GM21381 (cell line): ENCODE measurements at regions not wholly inside any gene's neighbourhood (a gene's known extent, or its start where the extent isn't known, plus 50 kb on each side); places are given as distances from the start of the nearest gene placed in this dataset.

Experiments used
- ATAC-seq: cut with Tn5 transposase; IDR thresholded peaks from one replicate; pipeline ENCODE4 v1.9.1; 2021; ENCODE audit warnings: mild to moderate bottlenecking, moderate library complexity; ENCODE audit not compliant: unreplicated experiment

DNA sequence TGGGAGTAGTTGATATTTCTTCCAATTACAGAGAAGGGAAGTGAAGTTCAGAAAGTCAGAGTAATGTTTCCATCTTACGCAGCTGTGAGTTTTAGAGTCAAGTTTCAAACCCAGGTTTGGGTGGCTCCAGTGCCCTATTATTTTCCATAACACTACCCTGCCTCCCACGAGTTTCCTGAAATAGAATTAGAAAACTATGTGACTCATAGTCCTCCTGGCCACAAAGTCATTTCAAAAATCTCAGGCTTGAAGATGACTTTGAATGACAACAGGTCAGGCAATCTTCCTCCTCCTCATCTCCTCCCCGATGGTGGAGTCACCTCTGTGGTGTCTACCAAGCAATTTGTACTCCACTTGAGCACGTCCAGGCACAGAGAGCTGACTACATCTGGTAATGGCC lies 212.3 kb upstream of the TRIB2 start:
- ATAC-seq = peak; percentile 31

DNA sequence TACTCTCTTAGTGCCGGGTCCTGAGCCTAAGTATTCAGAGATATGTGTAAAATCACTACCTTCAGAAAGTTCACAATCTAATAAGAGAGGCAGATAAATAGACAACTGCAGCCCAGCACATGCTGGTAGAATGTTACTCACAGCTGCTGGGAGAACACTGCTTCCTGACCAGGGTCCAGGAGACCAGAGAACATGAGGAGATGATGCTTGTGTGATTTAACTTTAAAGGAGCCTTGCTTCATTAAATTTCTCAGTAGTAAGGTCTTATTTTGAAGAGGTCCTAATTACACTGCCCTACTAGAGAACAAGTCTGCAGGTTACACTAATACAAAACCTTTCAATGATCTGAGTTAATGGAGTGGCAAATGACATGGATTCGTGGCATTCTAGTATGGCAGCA lies 209.9 kb upstream of the TRIB2 start:
- no peak for ATAC-seq

DNA sequence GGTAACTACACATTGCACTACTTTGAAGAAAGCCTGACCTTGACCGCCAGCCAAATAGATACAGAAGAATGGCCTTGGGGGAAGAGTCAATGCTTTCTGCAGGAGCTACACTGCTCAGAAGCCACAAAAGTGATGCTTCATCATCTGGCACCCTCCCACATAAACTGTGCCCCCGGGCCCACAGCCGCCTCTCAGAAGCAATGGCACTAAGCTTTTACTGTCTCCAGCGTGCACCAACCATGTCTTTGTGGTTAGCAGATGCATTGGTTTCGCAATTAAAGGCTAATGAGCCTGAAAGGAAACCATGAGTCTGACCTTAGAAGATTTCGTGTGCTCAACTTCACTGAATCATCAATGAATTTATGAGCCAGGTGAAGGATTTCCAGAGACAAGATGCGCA lies 209.4 kb upstream of the TRIB2 start:
- peak; percentile 77 for ATAC-seq

DNA sequence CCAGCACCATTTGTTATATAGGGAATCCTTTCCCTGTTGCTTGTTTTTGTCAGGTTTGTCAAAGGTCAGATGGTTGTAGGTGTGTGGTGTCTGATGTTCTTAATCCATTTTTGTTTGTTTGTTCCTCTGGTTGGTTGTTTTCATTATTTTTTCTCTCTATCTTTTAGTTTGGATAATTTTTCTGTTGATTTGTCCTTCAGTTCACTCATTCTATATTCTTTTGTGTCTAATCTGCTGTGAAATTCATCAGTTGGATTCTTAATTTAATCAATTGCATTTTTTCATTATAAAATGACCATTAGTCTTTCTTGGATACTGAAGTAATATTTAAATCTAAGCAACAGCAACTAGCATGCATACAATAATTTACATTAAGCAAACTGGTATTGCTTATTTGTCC lies 206.7 kb upstream of the TRIB2 start:
- no peak for ATAC-seq

DNA sequence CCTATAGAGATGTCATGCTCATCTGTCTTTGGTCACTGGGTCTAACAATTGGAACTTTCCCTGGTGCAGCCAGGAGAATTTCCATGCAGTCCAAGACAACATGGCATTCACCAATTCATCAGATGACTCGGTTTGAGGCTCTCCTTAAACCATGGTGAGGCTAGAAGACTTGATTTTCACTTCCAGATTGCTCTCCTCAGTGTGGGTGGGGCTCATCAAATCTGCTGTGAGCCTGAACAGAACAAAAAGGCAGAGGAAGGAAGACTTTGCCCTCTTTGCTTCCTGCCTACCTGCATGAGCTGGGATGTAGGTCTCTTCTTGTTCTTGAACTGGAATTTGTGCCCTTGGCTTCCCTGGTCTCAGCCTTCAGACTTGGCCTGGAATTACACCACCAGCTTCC lies 203.4 kb upstream of the TRIB2 start:
- ATAC-seq = no peak

DNA sequence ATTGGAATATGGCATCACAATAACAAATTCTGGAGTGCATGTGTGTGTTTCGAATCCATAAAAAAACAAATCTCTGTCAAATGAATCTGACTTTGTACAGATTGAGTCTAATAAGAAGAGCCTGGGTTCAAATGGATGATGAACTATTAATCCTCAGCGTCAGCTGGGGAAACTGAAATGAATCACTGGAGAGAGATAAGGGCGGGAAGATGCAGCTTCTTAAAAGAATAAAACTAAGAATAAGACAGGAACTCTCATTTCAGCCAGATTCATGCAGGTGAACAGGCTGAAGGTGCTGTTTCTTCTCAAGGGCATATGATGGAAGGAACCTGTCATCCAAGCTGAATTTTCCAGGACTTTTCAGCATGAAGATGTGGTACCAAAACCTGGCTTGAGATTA lies 202.6 kb upstream of the TRIB2 start:
- ATAC-seq = no peak

DNA sequence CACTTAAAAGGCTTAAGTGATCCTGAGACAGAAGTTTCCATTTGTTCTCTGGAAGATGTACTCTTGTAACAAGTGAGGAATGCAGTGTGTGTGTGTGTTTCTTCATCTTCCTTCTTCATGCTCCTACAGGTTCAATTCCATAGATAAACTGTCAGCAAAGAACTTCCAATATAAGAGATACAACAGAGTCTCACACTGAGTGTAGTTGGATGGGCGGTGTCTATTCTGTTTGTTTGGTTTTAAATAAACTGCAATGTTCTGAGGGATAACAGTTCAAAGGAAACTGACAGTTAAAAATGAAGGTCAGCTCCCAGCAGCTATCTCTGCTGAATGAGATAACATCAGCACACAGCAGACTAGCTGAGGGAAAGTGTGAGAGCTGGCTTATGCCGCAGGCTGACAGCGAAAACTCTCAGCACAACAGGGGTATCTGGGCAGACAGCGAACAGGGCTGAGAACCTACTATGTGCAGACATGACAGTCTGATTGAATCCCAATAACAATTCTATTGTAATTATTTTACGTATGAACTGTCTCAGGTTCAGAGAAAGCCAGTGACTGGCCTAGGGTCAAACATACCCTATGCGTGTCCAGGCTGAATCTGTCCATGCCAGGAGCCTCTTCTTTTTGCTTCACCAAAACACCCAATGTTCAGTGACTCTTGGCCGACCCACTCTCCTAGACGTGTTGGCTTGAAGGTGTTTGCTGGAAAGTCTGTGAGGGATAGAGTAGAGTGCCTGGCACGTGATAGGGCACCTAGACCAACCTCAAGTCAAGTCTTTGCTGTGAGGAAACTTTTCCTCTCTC lies 201.9 kb upstream of the TRIB2 start:
- ATAC-seq = no peak

DNA sequence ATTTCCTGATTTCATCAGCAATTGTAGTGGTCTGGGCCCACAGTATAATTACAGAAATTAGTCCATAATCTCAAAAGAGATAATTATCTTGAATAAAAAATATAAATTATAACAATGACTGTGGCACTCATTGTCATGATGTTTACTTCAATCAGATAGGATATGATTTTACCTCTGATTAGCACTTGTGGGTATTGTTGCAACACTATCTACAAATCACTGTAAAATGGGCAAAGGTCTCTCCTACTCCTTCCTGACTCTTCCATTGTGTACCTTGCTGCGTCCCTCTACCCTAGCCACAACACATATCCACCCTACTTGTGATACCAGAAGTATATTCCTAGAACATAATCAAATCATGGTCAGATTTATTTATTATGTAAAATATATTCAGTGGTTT lies 200.9 kb upstream of the TRIB2 start:
- ATAC-seq = no peak

DNA sequence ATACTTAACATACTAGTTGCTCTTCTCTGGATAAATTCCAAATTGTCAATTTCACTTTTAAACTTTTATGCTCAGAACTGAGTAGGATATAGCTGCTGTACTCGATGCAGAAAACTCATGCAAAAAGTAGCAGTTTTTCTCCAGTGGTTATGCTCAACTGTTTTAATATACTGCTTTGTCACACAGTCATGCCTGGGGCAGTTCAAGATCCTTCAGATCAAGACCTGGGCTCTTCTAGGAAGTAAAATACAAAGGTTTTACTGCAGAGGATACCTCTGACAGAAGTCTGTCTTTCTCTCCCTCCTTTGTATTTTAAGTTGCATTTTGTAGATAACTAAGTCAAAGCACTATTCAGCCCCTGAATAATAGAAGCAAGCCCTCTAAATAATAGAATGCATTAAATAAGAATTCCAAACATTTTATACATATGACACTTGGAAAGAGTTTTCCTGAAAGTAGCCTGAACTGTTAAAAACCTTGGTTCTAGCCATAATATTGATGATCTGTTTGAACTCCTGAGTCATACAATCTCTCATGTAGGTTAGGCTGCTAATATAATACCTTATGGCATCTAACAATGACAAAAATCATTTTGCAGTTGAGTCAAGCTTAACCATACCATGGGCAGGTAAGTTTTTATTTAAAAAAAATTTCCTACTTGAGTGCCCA lies 183.3 kb upstream of the TRIB2 start:
- no peak for ATAC-seq

DNA sequence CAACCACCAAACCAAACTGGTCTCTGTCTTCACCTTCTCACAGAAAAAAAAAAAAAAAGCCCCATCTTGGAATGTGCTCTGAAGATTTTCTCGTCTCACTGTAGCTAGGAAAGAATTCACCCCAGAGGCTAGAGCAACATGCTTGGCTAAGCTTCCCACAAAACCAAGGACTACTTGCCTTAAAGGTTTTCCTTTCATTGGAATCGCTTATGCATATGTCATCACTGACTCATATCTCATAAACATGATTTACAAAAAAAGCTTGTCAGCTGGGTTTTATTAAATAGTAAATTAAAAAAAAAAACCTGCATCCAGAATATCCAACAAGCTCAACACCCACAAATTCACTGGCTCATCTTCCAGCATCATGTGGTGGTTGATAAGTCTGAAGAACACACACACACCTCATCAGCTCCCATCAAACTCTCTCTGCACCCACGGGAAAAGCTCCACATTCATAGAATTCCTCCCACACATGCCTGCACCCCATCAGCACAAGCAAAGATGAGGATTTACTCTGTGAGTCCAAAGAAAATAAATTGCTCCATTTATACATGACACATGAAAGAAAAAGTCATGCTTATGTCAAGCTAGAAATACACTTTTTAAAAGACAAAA lies 182.0 kb upstream of the TRIB2 start:
- ATAC-seq = no peak

DNA sequence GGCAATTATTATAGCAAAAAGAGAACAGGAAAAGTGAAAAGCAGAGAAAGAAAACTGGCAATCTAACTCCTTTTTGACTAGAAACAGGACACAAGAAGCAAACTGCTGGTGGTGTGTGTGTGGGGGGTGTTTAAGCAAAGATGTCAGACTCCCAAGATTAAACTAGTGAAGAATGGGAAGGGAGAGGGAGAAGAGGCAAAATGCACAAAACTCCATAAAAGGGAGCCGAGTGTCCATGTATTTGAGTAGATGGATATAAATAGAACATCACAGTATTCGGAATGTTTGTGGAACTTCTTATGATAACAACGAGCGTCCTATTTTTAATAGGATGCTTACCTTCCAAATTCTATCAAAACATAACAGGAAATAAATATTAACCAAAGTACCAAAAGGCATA lies 179.8 kb upstream of the TRIB2 start:
- ATAC-seq = no peak

DNA sequence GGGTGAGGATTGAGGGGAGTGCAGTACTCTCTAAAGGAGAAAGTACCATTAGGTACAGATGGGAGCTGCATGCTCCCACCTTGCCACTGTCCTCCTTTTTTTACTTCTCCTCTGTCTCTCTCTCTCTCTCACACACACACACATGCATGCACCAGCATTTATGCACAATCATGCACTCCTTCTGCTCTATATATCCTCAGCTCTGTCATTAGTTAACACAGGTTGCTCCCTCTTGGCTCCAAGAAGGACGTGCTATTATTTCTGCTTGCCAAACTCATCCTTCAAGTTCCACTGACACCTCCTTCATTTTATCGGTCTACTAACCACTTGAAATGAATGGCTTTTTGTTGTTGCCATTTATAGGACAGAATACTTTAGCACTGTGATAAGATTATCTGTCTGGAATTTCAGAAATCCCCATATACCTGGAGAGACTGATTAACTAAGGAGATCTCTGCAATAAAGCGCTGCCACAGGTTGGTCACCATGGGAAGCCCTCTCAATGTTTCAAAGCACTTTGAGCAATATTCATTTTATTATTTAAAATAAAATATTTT lies 178.5 kb upstream of the TRIB2 start:
- no peak for ATAC-seq

DNA sequence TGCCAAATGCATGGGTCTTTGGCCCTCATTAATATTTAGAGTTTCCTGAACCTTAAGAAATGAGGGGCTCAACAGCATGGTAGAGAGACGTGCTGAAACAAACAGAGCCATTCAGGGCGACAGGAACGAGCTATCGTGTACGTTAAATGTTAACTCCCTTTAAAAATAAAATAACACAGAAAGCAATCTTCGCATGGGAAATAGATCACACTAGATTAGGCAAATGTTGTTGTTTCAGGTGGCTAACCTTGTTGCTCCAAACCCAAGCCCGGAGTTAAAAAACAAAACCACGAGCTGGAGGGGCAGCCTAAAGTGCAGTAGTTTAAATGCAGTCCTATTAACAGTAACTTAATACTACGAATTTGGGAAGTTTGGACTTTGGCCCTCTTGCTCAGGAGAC lies 177.4 kb upstream of the TRIB2 start:
- ATAC-seq = no peak

DNA sequence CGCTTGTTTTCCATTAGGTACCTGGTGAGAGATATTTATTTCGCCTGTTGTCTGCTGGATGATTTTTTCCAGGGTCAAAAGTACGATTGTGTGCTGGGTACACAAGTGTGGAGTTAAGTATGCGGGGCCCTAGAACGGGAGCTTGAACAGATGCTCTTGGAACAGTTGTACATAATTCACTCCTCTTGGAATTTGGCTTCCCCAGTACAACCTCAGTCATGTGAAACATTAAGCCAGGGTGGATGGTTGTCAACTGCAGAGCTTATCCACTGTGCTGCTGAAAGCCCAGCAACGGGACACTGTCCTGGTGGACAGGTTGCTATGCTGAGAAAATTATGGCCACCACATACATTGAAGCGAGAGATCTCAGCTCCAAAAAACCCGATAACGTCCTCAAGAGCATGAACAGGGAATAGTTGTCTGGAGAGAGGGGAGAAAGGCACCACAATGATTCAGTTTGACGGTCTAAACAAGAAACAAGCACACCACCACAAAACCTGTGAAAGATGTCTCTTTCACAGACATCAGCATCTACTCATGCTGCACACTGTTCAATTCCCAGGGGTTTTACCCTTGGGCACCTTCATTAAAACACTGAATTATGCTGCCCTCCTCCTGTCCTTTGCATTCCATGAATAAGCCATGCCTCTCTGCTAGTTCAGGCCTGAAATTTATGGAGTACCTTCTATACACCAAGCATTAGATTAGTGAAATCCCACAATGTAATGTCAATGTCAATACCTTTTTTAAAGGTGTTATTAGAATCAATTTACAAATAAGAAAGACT lies 176.8 kb upstream of the TRIB2 start:
- no peak for ATAC-seq

DNA sequence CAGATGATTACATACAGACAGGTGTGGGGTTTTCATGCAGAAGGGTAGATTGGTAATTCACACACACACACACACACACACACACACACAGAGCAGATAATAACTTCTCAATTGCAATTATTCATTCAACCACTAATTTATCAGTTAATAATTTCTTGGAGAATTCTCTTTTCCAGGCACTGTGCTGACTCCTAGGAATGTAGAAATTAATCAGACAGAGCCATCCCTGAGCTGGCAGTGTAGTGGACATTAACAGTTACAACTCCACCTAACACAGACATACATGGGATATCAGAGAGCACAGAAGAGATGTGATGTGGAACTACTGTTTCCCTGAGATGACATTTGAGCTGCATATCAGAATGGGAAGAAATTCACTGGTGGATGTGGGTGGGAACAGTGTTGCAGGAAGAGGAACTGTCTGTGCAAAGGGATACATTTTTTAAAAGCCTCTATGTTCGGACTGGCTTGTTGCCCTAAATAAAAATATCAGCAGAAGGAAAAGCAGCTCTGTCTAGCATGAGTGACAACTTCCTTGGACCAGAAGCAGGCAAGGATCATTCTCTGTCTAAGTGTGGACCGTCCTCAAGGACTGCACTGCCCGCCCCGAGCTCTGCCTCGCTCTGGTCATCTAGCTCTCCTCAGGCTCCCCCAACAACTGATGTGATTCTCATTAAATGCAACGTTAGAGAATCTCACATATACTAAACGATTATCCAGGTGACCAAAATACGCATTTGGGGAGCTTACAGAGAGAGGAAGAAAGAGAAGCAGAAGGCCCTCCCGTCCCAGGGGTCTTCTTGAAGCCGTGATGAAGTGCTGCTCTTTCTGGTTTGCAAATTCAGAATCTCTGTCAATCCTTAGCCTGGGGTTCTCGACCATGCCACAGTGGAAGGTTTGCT lies 173.4 kb upstream of the TRIB2 start:
- no peak for ATAC-seq

DNA sequence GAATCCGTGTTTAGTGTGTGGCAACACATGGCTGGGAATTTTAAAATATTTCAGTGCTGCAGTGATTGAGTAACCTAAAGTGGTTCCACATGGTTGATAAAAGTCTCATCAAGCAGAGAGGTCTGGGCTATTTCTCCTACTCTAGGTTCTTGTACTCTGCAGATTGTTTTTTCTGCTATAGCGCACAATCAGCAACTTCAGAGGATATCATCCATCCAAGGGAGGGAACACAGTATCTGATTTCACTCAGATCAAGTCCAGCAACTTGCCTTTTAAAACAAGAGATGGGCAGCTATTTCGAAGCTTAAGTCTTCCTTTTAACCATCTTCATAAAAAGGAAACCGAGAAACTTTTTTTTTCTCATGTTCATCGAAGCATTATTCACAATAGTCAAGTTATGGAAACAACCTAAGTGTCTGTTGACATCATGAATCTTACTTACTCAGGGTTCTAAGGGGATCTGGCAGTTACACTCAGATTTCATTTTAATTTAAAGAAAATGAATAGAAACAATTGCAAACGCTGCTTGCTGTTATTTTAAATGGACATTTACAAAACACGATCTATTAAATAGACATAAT lies 172.7 kb upstream of the TRIB2 start:
- ATAC-seq = peak; percentile 86

DNA sequence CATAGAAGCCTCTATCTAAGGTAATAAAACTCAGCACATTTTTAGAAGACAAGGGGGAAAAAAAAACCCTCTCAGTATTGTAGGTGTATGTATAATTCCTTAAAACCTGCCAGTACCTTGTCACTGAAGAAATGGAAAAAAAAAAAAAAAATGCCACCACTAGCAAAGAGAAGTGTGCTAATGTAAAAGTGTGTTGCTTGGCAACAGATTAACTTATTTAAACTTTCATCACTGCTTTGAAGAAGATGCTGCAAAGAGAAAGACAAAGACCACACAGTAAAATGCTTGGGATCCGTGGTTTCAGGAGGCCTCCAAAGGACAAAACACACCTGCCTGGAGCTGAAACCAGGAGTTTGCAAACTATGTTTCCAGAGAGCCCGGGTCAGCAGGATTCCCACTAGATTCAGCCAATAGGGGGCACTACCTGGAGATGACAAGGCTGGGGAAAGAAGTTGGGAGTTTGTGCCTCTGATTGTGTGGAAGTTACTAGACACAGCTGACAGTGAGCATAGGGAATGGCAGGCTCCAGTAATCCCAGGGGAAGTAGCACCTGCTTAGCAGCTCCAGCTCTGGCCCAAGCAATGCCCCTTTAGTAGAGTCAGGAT lies 169.1 kb upstream of the TRIB2 start:
- ATAC-seq = no peak

DNA sequence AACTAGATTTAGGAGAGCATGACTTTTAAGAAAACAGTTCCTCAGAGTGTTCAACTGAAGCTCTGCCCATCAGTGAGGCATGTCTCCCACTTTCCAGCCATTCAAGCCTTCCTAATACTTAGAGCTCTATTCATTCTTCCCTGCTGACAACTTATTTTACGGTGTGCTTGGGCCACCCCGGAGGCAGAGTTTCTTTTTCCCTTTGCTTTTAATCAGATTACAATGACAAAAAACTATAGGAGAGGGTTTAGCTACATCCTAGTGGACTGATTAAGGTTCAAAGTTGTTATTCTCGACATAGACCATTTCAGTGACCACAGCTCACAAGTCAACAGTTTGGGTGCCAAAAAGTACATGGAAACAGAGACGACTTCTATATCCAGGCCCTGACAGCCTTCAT lies 167.8 kb upstream of the TRIB2 start:
- ATAC-seq = no peak

DNA sequence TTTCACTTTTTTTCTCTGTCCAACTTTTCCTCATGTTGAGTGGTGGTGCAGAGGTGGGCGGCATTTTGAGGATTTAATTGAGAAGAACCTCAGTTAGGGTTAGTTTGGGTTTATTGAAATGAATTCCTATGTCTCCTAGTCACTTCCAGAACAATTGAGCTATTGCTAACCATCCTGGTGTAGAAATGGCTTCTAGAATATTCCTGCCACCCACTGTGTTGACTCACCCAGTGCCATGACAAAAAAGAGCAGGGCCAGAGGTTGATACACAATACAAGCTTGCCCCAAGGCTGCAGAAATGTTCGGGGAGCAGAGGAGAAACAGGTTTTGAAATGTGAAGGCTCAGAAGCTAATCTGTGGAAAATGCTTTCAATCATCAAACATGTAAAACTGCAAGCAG lies 167.1 kb upstream of the TRIB2 start:
- ATAC-seq = no peak
